Ovary (tissue), 7 donors: ENCODE measurements at regions not wholly inside any gene's neighbourhood (a gene's known extent, or its start where the extent isn't known, plus 50 kb on each side); places are given as distances from the start of the nearest gene placed in this dataset.

Experiments used
- DNase-seq, 5 donors: peaks; one replicate each; pipeline ENCODE4 v3.0.0-alpha.2; 2019 to 2020
- H3K27ac ChIP-seq, 2 donors: fragments of 200-600 bp; one replicate each; pipeline versions ENCODE4 v1.5.1 to v1.8.0; 2019 to 2022
- H3K27me3 ChIP-seq: fragments of 200-600 bp; one replicate; pipeline ENCODE4 v1.8.0; 2022
- H3K36me3 ChIP-seq: fragments of 200-600 bp; sonication (generic); one replicate; pipeline ENCODE4 v1.5.1; 2019
- H3K4me1 ChIP-seq: one replicate; pipeline ENCODE4 v1.8.1; 2013; ENCODE audit warnings: mild to moderate bottlenecking, moderate library complexity; ENCODE audit not compliant: insufficient read depth
- H3K4me3 ChIP-seq: fragments of 200-600 bp; sonication (generic); one replicate; pipeline ENCODE4 v1.5.1; 2017
- H3K9me3 ChIP-seq, 2 donors: fragments of 200-600 bp in 1 of 2; sonication (generic) in 1 of 2; one replicate each; pipeline versions ENCODE4 v1.5.1 to v1.8.1; 2013 to 2019; ENCODE audit warnings: mild to moderate bottlenecking in 1 of 2, moderate library complexity in 1 of 2
- CTCF ChIP-seq, 3 donors: fragments of 450-650 bp in 2 of 3; fragments of 200-600 bp in 1 of 3; IDR thresholded peaks; one replicate each; pipeline versions ENCODE4 v1.5.1 to v1.8.0; 2016 to 2022; ENCODE audit warnings: antibody characterized with exemption in 3 of 3, mild to moderate bottlenecking in 1 of 3
- EP300 ChIP-seq: sonication (generic); formaldehyde crosslinking; IDR thresholded peaks from one replicate; pipeline ENCODE4 v1.6.1; 2017; ENCODE audit warnings: antibody characterized with exemption
- POLR2A ChIP-seq: fragments of 450-650 bp; IDR thresholded peaks from one replicate; pipeline ENCODE4 v1.6.1; 2017; ENCODE audit warnings: antibody characterized with exemption, mild to moderate bottlenecking, moderate library complexity
- WGBS, 3 donors: extraction: QIAGEN DNeasy Blood & Tissue Kit in 1 of 3; methylation state at CpG; one replicate each; pipeline versions ENCODE4 v1.1.5 to v1.1.7; 2013 to 2017; 5-methylcytosine and 5-hydroxymethylcytosine counted together
- intact Hi-C, 4 donors: fragments of 100-400 bp; cut with DNase I; formaldehyde crosslinking; loops; one replicate each; pipeline versions ENCODE4 v1.11.0 to v1.15.1; 2022 to 2023
- donor health status: DM: no; HTN: no; CAD: no; lungs with moderate emphysema.
- donor health status: DM: no; HTN: no; CAD: no.
- donor health status: Bipolar disorder and iron deficiency.
- donor health status: DM: no; HTN: no; CAD: no.
- donor health status: DM: yes; HTN: yes; CAD: no.

DNA sequence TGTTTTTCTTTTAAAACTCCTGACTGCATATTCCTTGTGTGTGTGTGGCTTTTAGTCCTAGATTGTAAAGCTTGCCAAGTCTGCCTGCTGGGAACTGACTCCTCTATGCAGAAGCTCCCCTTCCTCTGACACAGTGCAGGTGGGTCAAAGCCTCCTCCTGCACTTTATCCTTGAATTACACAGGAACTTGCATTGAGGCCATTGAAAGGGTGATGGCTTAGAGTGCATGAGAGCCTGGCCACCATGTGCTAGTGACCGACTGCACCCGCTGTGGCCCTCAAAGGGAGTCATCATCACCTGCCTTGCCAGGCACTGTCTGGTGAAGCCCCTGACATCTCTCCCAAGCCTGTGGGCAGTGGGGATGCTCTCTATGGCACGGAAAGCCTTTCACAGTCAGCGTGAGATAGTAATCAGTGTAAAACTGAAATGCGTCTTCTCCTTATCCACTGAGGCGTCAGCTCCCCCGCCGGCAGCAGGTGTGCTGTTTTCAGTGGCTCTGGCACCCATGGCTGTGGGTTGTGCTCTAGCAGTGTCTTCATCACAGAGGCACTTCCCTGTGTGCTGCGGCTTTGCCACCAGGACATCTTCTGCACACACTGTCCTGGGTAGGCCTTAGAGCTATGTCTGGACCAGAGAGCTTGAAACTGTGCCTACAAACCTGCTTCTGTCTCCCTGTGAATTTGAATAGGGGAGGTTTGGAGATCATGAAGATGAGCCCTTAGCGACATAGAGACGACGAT is 87.9 kb downstream of the THBS2 start:
- no peaks in the 10 kb centered on the region for H3K27me3 ChIP-seq
- H3K27ac ChIP-seq, result no peak overlapping the region
- no peak overlapping the region for H3K4me3 ChIP-seq
- no peak for TF ChIP-seq CTCF (IDR thresholded peaks at IDR 0.05)
- no peak for TF ChIP-seq POLR2A
- no peak for TF ChIP-seq EP300
- peaks cover 16% of the 10 kb centered on the region for H3K4me1 ChIP-seq
- intact Hi-C loops, result no loop called here
- no peaks in the 10 kb centered on the region for H3K9me3 ChIP-seq
- no peaks in the 10 kb centered on the region for H3K36me3 ChIP-seq
- DNase-seq, result no peak
- 74 to 82% (median 78%) methylated on average over 12 of the region's 12 CpGs for WGBS, 3 donors

GRCh38 chr6:169164986-169165385 is 88.7 kb downstream of the THBS2 start:
- Histone ChIP-seq H3K9me3 (no peaks in the 10 kb centered on the region), H3K4me1 (peaks cover 16% of the 10 kb centered on the region)
- 84 to 90% (median 88%) methylated on average over 5 of the region's 5 CpGs for WGBS, 3 donors

GRCh38 chr6:169164451-169164850 is 89.2 kb downstream of the THBS2 start:
- H3K27ac ChIP-seq, result no peak overlapping the region
- WGBS, 3 donors, result 94 to 99% (median 96%) methylated on average over 5 of the region's 5 CpGs
- H3K36me3 ChIP-seq, result no peaks in the 10 kb centered on the region
- intact Hi-C loops, result no loop called here
- H3K4me1 ChIP-seq, result peaks cover 16% of the 10 kb centered on the region
- H3K9me3 ChIP-seq, result no peaks in the 10 kb centered on the region
- H3K27me3 ChIP-seq, result no peaks in the 10 kb centered on the region
- TF ChIP-seq EP300, result no peak
- TF ChIP-seq POLR2A, result no peak
- TF ChIP-seq CTCF (IDR thresholded peaks at IDR 0.05), result no peak
- no peak overlapping the region for H3K4me3 ChIP-seq
- DNase-seq, result no peak

More at GRCh38 chr6:169164986-169165385, 88.7 kb downstream of the THBS2 start:
- no peak for DNase-seq
- intact Hi-C loops, result no loop called here
- Histone ChIP-seq H3K27me3 (no peaks in the 10 kb centered on the region), H3K4me3 (no peak overlapping the region), H3K27ac (no peak overlapping the region), H3K36me3 (no peaks in the 10 kb centered on the region)
- TF ChIP-seq EP300 (no peak), POLR2A (no peak), CTCF (IDR thresholded peaks at IDR 0.05) (no peak)

GRCh38 chr6:169163411-169163901 is 90.2 kb downstream of the THBS2 start:
- peak in 1 of 5 donors; percentile 32 for DNase-seq
- no peak for TF ChIP-seq POLR2A
- H3K27ac ChIP-seq, result peak overlapping the region; percentile 29 to 40
- WGBS, 3 donors, result 79 to 88% (median 86%) methylated on average over 4 of the region's 4 CpGs
- H3K4me3 ChIP-seq, result no peak overlapping the region
- no peaks in the 10 kb centered on the region for H3K27me3 ChIP-seq
- H3K36me3 ChIP-seq, result no peaks in the 10 kb centered on the region
- H3K9me3 ChIP-seq, result no peaks in the 10 kb centered on the region
- intact Hi-C loops, result no loop called here
- peaks cover 16% of the 10 kb centered on the region for H3K4me1 ChIP-seq

GRCh38 chr6:169162752-169163407 is 90.8 kb downstream of the THBS2 start:
- DNase-seq, result peak in 3 of 5 donors; percentile 31 to 69 (median 53)
- TF ChIP-seq POLR2A, result no peak
- TF ChIP-seq EP300, result no peak
- TF ChIP-seq CTCF (IDR thresholded peaks at IDR 0.05), result no peak
- Histone ChIP-seq H3K36me3 (no peaks in the 10 kb centered on the region), H3K9me3 (no peaks in the 10 kb centered on the region), H3K4me3 (no peak overlapping the region), H3K27ac (peak overlapping the region; percentile 29 to 40), H3K27me3 (no peaks in the 10 kb centered on the region), H3K4me1 (peaks cover 15% of the 10 kb centered on the region)
- 50 to 54% (median 51%) methylated on average over 12 of the region's 12 CpGs for WGBS, 3 donors
- intact Hi-C loops, result no loop called here
